ENCODE measurements at regions not wholly inside any gene's neighbourhood (a gene's known extent, or its start where the extent isn't known, plus 50 kb on each side); places are given as distances from the start of the nearest gene placed in this dataset.

GRCh38 chr20:24718277-24718676 lies 230.8 kb upstream of the CST7 start:
- Histone ChIP-seq H3K36me3 (ENCODE audit: insufficient read depth, low read length) (no peaks in the 10 kb centered on the region), H3K27ac (no peak overlapping the region), H3K9me3 (ENCODE audit: low read depth, low read length) (no peaks in the 10 kb centered on the region), H3K4me3 (no peak overlapping the region), H3K9ac (ENCODE audit: insufficient read length) (no peak overlapping the region)
- no peak for DNase-seq (ENCODE audit: low read depth, low spot score)
- TF ChIP-seq FOXP2 (optimal IDR thresholded peaks at IDR 0.05; ENCODE audit: control extremely low read depth, extremely low read length, insufficient read depth) (no peak), EZH2 (IDR thresholded peaks at IDR 0.05) (no peak), POLR2AphosphoS5 (IDR thresholded peaks at IDR 0.05; ENCODE audit: borderline replicate concordance, low read depth, low read length) (no peak)

DNA sequence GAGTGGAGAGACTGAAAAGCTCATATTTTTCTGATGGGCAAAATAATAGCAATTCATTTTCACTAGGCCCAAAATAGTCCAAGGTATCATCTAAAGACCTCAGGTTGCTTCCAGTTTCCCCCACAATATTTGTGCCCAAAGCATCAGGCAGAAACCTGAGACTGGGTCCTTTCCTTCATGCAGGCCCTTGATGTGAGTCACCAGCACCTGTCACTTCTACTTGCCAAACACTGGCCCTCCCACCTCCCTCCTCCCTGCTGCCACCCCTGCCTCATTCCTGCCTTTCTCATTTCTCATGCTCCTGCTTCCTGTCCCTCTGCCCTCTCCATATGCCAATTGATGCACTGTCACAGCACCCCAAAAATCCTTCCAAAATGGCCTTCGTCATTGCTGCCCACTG lies 230.4 kb upstream of the CST7 start:
- Histone ChIP-seq H3K9ac (ENCODE audit: insufficient read length) (no peak overlapping the region), H3K27ac (no peak overlapping the region), H3K4me3 (no peak overlapping the region), H3K36me3 (ENCODE audit: insufficient read depth, low read length) (no peaks in the 10 kb centered on the region), H3K9me3 (ENCODE audit: low read depth, low read length) (no peaks in the 10 kb centered on the region)
- no peak for TF ChIP-seq FOXP2 (optimal IDR thresholded peaks at IDR 0.05; ENCODE audit: control extremely low read depth, extremely low read length, insufficient read depth)
- no peak for TF ChIP-seq EZH2 (IDR thresholded peaks at IDR 0.05)
- TF ChIP-seq POLR2AphosphoS5 (IDR thresholded peaks at IDR 0.05; ENCODE audit: borderline replicate concordance, low read depth, low read length): no peak
- DNase-seq (ENCODE audit: low read depth, low spot score): no peak

DNA sequence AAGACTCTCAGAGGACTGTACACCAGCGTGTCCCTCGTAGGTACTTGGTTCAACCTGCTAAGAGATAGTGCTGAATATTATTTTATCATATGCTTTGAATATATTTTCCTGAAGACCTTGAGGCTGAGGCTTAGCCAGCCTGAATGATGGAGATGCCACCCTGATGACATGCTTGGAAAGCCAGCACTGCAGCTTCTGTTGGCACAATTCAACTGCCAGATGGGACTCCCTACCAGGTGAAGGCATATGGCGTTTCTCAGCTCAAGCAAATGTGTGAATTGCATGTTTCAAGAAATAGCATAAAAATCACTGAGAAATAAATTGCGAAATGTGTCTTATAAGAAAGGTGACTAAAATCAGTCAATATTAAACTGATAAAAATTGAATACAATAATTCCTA lies 228.1 kb upstream of the CST7 start:
- Histone ChIP-seq H3K36me3 (ENCODE audit: insufficient read depth, low read length) (no peaks in the 10 kb centered on the region), H3K9ac (ENCODE audit: insufficient read length) (no peak overlapping the region), H3K27ac (no peak overlapping the region), H3K4me3 (no peak overlapping the region), H3K9me3 (ENCODE audit: low read depth, low read length) (no peaks in the 10 kb centered on the region)
- TF ChIP-seq EZH2 (IDR thresholded peaks at IDR 0.05): no peak
- TF ChIP-seq POLR2AphosphoS5 (IDR thresholded peaks at IDR 0.05; ENCODE audit: borderline replicate concordance, low read depth, low read length): no peak
- TF ChIP-seq FOXP2 (optimal IDR thresholded peaks at IDR 0.05; ENCODE audit: control extremely low read depth, extremely low read length, insufficient read depth): no peak
- no peak for DNase-seq (ENCODE audit: low read depth, low spot score)

DNA sequence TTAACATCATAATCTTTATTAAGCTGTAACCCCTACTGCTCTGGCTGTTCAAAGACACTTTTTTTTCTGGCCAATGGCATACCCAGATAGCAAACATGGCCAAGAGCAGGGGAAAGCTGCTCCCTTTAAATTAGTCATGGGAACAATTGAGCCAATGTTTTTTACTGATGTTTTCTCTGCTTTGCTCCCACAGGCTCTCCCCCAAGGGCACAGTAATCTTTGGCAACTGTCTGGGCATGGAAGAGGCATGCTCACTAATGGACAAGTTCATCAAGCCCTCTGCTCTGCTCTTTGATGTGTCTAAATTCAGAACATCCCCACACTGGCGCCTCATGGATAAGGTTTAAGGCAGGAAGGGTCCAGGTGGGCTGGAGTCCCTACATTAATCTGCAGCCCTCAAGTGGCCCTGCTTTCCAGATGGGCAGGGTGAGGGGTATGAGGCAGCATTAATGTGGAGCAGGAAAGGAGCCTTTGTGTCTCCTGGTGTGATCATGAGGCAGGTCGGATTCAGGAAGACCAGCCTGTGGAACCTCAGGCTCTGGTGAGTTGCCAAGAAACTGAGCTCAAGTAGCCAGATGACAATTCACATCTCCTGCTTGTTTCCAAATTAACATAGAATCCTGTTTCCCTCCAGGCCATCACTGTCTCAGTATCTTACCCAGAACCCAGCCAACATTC lies 227.0 kb upstream of the CST7 start:
- H3K9me3 ChIP-seq (ENCODE audit: low read depth, low read length): no peaks in the 10 kb centered on the region
- no peak overlapping the region for H3K27ac ChIP-seq
- no peak for DNase-seq (ENCODE audit: low read depth, low spot score)
- H3K9ac ChIP-seq (ENCODE audit: insufficient read length): no peak overlapping the region
- TF ChIP-seq POLR2AphosphoS5 (IDR thresholded peaks at IDR 0.05; ENCODE audit: borderline replicate concordance, low read depth, low read length) (no peak), EZH2 (IDR thresholded peaks at IDR 0.05) (no peak), FOXP2 (optimal IDR thresholded peaks at IDR 0.05; ENCODE audit: control extremely low read depth, extremely low read length, insufficient read depth) (no peak)
- no peaks in the 10 kb centered on the region for H3K36me3 ChIP-seq (ENCODE audit: insufficient read depth, low read length)
- H3K4me3 ChIP-seq: no peak overlapping the region

DNA sequence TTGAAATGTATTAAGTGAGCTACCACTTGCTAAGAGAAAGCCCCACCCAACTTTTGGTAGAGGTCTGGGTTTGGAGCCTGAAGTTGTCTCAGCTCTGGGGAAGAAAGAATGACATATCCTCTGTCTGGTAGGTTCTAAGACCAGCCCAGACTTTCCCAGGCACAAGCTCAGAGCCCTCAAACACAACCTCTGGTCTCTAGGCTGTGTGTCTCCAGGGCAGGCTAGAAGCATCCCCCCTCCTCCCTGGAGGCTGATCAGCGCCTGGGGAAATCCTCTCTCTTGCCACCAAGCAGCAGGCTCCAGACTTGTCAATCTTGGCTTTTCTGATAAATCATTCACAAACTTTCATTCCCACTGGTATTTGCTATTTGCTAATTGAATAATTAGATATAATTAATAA lies 226.5 kb upstream of the CST7 start:
- Histone ChIP-seq H3K4me3 (no peak overlapping the region), H3K9ac (ENCODE audit: insufficient read length) (no peak overlapping the region), H3K36me3 (ENCODE audit: insufficient read depth, low read length) (no peaks in the 10 kb centered on the region), H3K9me3 (ENCODE audit: low read depth, low read length) (no peaks in the 10 kb centered on the region), H3K27ac (no peak overlapping the region)
- no peak for DNase-seq (ENCODE audit: low read depth, low spot score)
- no peak for TF ChIP-seq EZH2 (IDR thresholded peaks at IDR 0.05)
- TF ChIP-seq POLR2AphosphoS5 (IDR thresholded peaks at IDR 0.05; ENCODE audit: borderline replicate concordance, low read depth, low read length): no peak
- no peak for TF ChIP-seq FOXP2 (optimal IDR thresholded peaks at IDR 0.05; ENCODE audit: control extremely low read depth, extremely low read length, insufficient read depth)

- Histone ChIP-seq H3K4me3 (no peak overlapping the region), H3K9me3 (ENCODE audit: low read depth, low read length) (no peaks in the 10 kb centered on the region), H3K9ac (ENCODE audit: insufficient read length) (no peak overlapping the region), H3K36me3 (ENCODE audit: insufficient read depth, low read length) (no peaks in the 10 kb centered on the region), H3K27ac (no peak overlapping the region)
- DNase-seq (ENCODE audit: low read depth, low spot score): no peak
- no peak for TF ChIP-seq POLR2AphosphoS5 (IDR thresholded peaks at IDR 0.05; ENCODE audit: borderline replicate concordance, low read depth, low read length)
- no peak for TF ChIP-seq EZH2 (IDR thresholded peaks at IDR 0.05)
- no peak for TF ChIP-seq FOXP2 (optimal IDR thresholded peaks at IDR 0.05; ENCODE audit: control extremely low read depth, extremely low read length, insufficient read depth)
Observed at GRCh38 chr20:24723186-24723585, 225.9 kb upstream of the CST7 start.

GRCh38 chr20:24723647-24724352 lies 225.3 kb upstream of the CST7 start:
- TF ChIP-seq POLR2AphosphoS5 (IDR thresholded peaks at IDR 0.05; ENCODE audit: borderline replicate concordance, low read depth, low read length) (no peak), FOXP2 (optimal IDR thresholded peaks at IDR 0.05; ENCODE audit: control extremely low read depth, extremely low read length, insufficient read depth) (no peak), EZH2 (IDR thresholded peaks at IDR 0.05) (no peak)
- Histone ChIP-seq H3K4me3 (no peak overlapping the region), H3K9me3 (ENCODE audit: low read depth, low read length) (no peaks in the 10 kb centered on the region), H3K9ac (ENCODE audit: insufficient read length) (no peak overlapping the region), H3K27ac (no peak overlapping the region), H3K36me3 (ENCODE audit: insufficient read depth, low read length) (no peaks in the 10 kb centered on the region)
- no peak for DNase-seq (ENCODE audit: low read depth, low spot score)

DNA sequence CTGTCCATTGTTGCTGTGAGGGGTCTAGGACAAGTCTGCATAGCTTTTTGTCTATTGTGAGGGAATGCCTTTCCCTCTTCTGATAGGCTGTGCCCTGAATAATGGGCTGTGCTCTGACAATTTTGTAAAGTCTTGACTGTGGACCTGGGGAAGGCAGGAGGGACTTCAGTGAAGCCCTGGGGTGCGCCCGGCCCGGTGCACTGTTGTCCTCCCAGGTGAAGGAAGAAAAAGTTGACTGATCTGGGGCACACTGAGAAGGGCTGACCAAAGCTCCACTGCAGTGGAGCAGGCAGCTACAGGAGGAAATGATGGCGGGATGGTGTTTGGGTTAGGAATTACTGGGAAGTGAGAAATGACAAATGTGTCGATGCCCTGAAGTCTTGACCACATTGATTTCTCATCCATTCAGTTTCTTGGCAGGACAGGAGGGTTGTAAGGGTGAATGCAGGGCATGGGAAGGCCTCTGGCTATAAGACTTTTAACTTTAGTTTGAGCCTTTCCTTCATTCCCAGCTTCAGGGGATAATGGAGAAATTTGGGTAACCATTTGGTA lies 224.0 kb upstream of the CST7 start:
- no peak overlapping the region for H3K4me3 ChIP-seq
- no peak overlapping the region for H3K27ac ChIP-seq
- no peak for DNase-seq (ENCODE audit: low read depth, low spot score)
- H3K36me3 ChIP-seq (ENCODE audit: insufficient read depth, low read length): no peaks in the 10 kb centered on the region
- TF ChIP-seq EZH2 (IDR thresholded peaks at IDR 0.05) (no peak), FOXP2 (optimal IDR thresholded peaks at IDR 0.05; ENCODE audit: control extremely low read depth, extremely low read length, insufficient read depth) (no peak), POLR2AphosphoS5 (IDR thresholded peaks at IDR 0.05; ENCODE audit: borderline replicate concordance, low read depth, low read length) (no peak)
- H3K9me3 ChIP-seq (ENCODE audit: low read depth, low read length): no peaks in the 10 kb centered on the region
- no peak overlapping the region for H3K9ac ChIP-seq (ENCODE audit: insufficient read length)

Data from SK-N-MC (cell line).